MCF 10A (cell line): ENCODE measurements at regions not wholly inside any gene's neighbourhood (a gene's known extent, or its start where the extent isn't known, plus 50 kb on each side); places are given as distances from the start of the nearest gene placed in this dataset.

Experiments used
- BruUV-seq: library from RNA; stranded (reverse); fragments of 400-500 nt; replicated peaks from 2 replicates; lab custom pipeline; 2021; lab: Mats Ljungman, UMichigan
- CTCF ChIA-PET: fragments of 300-600 bp; sonication (Branson Sonifier 250); formaldehyde crosslinking; extraction: SDS; loops from one replicate; lab custom pipeline; 2021; ENCODE audit warnings: antibody characterized with exemption, inconsistent platforms; lab: Yijun Ruan, JAX
- POLR2A ChIA-PET: fragments of 300-600, 350-650 bp; sonication (Branson Sonifier 250); formaldehyde crosslinking; extraction: SDS; loops from one replicate; lab custom pipeline; 2020; ENCODE audit warnings: antibody characterized with exemption, inconsistent platforms; lab: Yijun Ruan, JAX
- DNase-seq: peaks from one replicate; pipeline ENCODE4 v3.0.0-alpha.2; 2018; ENCODE audit not compliant: unreplicated experiment
- H3K27ac Mint-ChIP-seq: one replicate; pipeline ENCODE4 v1.8.0; 2022; ENCODE audit warnings: mild to moderate bottlenecking, low read depth, mixed read lengths; ENCODE audit not compliant: unreplicated experiment
- H3K27me3 Mint-ChIP-seq: one replicate; pipeline ENCODE4 v1.8.0; 2022; ENCODE audit warnings: mixed read lengths; ENCODE audit not compliant: insufficient read depth, unreplicated experiment
- H3K36me3 Mint-ChIP-seq: one replicate; pipeline ENCODE4 v1.8.0; 2022; ENCODE audit warnings: mild to moderate bottlenecking, moderate library complexity, mixed read lengths; ENCODE audit not compliant: insufficient read depth, unreplicated experiment
- H3K4me1 Mint-ChIP-seq: one replicate; pipeline ENCODE4 v1.8.0; 2022; ENCODE audit warnings: mixed read lengths; ENCODE audit not compliant: insufficient read depth, unreplicated experiment
- H3K4me3 Mint-ChIP-seq: one replicate; pipeline ENCODE4 v1.8.0; 2022; ENCODE audit warnings: mild to moderate bottlenecking, moderate library complexity, mixed read lengths; ENCODE audit not compliant: unreplicated experiment
- H3K9me3 Mint-ChIP-seq: one replicate; pipeline ENCODE4 v1.8.0; 2022; ENCODE audit warnings: mixed read lengths; ENCODE audit not compliant: unreplicated experiment
- intact Hi-C: fragments of 100-400 bp; cut with micrococcal nuclease; formaldehyde crosslinking; loops from 2 replicates; pipeline ENCODE4 v1.14.1; 2022
- TF ChIP-seq, protein P1 (sequence below): fragments of 200-600 bp; IDR thresholded peaks from one replicate; pipeline ENCODE4 v1.8.0; 2022; ENCODE audit warnings: antibody characterized with exemption, mild to moderate bottlenecking; ENCODE audit not compliant: unreplicated experiment

- no peaks in the 10 kb centered on the region for H3K4me1 Mint-ChIP-seq
- CTCF ChIA-PET = interaction anchor here (0.5 to 0.7 kb wide), 3 partner anchors 26 to 1773 kb away, joined by 3 read pairs; no protein-coding TSS in a partner anchor
- POLR2A ChIA-PET = no interaction called here
- peaks cover 20% of the 10 kb centered on the region for H3K27me3 Mint-ChIP-seq
- no peak for DNase-seq
- TF ChIP-seq, protein P1, sequence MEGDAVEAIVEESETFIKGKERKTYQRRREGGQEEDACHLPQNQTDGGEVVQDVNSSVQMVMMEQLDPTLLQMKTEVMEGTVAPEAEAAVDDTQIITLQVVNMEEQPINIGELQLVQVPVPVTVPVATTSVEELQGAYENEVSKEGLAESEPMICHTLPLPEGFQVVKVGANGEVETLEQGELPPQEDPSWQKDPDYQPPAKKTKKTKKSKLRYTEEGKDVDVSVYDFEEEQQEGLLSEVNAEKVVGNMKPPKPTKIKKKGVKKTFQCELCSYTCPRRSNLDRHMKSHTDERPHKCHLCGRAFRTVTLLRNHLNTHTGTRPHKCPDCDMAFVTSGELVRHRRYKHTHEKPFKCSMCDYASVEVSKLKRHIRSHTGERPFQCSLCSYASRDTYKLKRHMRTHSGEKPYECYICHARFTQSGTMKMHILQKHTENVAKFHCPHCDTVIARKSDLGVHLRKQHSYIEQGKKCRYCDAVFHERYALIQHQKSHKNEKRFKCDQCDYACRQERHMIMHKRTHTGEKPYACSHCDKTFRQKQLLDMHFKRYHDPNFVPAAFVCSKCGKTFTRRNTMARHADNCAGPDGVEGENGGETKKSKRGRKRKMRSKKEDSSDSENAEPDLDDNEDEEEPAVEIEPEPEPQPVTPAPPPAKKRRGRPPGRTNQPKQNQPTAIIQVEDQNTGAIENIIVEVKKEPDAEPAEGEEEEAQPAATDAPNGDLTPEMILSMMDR = no peak
- intact Hi-C loops = no loop called here
- BruUV-seq = no TSS peak
- no peak overlapping the region for H3K4me3 Mint-ChIP-seq
- H3K9me3 Mint-ChIP-seq = peaks cover 5% of the 10 kb centered on the region
- H3K36me3 Mint-ChIP-seq = no peaks in the 10 kb centered on the region
- H3K27ac Mint-ChIP-seq = no peak overlapping the region
Observed at GRCh38 chr7:52781250-52781649, 254.2 kb upstream of the POM121L12 start.

DNA sequence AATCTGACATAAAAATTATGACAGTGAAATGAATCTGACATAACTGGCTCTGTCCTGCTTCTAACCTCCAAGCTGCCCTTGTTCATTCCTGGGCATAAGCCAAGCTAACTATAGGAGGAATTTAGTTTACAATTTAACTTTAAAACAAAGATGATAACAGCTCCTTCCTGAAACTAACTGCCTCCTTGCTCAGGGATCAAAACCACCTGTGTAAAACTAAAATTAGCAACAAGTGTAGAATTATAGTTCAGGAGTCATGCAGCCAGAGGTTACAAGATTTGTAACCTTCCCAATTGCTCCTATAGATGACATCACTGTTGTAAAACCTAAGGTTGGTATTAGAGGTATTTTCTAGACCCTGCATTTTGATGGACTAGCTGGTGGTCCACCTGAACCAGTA is 256.4 kb upstream of the POM121L12 start:
- no peaks in the 10 kb centered on the region for H3K36me3 Mint-ChIP-seq
- no peak for DNase-seq
- ChIA-PET CTCF (no interaction called here), POLR2A (no interaction called here)
- intact Hi-C loops = no loop called here
- BruUV-seq = no TSS peak
- H3K27me3 Mint-ChIP-seq = peaks cover 33% of the 10 kb centered on the region
- TF ChIP-seq, protein P1 = no peak
- peaks cover 5% of the 10 kb centered on the region for H3K9me3 Mint-ChIP-seq
- H3K4me1 Mint-ChIP-seq = no peaks in the 10 kb centered on the region
- no peak overlapping the region for H3K27ac Mint-ChIP-seq
- no peak overlapping the region for H3K4me3 Mint-ChIP-seq

DNA sequence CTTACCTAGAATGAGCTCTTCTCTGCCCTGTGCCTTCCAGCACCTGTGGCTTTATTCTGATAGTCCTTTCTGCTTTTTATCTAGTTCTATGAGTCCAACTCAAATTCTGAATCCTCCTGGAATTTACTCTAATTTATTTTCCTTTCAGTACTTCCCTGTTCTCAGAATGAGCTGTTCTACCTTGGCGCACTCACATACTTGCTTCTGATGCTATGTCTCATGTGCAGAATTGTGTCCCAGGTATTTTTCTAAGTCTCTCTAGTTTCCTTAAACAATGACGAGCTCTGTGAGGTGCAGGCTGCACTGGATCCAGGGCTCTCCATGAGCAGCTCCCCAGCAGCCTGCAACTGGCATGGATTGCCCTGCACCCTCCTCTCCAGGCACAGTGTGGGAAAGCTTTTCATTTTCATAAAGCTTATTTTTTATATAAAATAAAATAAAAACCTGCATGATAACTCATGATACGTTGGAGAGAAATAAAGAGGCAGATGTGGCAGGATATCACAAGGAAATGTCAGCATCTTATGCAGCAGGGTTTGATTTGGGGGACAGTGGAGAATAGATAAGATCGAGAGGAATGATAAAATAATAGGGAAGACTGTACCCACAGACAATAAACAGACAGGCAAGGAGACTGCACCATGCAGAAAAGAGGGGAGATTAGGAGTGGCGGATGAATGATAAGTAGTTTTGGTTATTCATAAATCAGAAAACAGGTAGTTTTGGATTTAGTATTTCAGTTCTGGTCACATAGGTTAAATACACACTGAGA is 258.2 kb upstream of the POM121L12 start:
- TF ChIP-seq, protein P1 = no peak
- intact Hi-C loops = no loop called here
- Mint-ChIP-seq H3K27me3 (peaks cover 44% of the 10 kb centered on the region), H3K4me1 (no peaks in the 10 kb centered on the region), H3K9me3 (peaks cover 5% of the 10 kb centered on the region), H3K4me3 (no peak overlapping the region), H3K27ac (no peak overlapping the region), H3K36me3 (no peaks in the 10 kb centered on the region)
- no peak for DNase-seq
- CTCF ChIA-PET = interaction anchor here (0.6 kb wide), 1 partner anchor 80 kb away, joined by 5 read pairs; no protein-coding TSS in a partner anchor
- POLR2A ChIA-PET = no interaction called here
- BruUV-seq = no TSS peak

DNA sequence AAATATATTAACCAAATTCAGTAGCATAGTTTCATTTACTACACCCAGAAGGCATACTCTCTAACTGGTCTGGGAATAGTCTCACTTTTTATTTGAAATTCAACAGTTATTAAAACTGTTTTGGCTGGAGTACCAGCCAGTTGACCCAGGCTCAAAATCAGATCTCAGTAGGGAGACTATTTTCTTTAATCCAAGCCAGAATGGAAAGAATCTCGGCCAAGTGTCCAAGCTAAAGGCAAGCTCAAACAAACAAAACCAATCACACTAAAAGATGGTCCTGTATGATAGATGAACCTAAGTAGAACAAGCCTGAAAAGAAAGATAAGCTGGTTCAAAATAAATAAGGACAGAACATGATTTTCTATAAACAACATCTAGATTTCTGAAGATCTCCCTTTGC is 259.6 kb upstream of the POM121L12 start:
- H3K4me3 Mint-ChIP-seq = no peak overlapping the region
- TF ChIP-seq, protein P1 = no peak
- H3K4me1 Mint-ChIP-seq = no peaks in the 10 kb centered on the region
- ChIA-PET CTCF (interaction anchor here (0.6 kb wide), 1 partner anchor 1615 kb away, joined by 3 read pairs; no protein-coding TSS in a partner anchor), POLR2A (no interaction called here)
- intact Hi-C loops = no loop called here
- H3K9me3 Mint-ChIP-seq = peaks cover 5% of the 10 kb centered on the region
- no peak overlapping the region for H3K27ac Mint-ChIP-seq
- DNase-seq = no peak
- no peaks in the 10 kb centered on the region for H3K36me3 Mint-ChIP-seq
- peaks cover 57% of the 10 kb centered on the region for H3K27me3 Mint-ChIP-seq
- BruUV-seq = no TSS peak
